HEK293T (cell line): ENCODE measurements at regions not wholly inside any gene's neighbourhood (a gene's known extent, or its start where the extent isn't known, plus 50 kb on each side); places are given as distances from the start of the nearest gene placed in this dataset.

ENCODE experiments used
- ARNT ChIP-seq: fragments of 450-650 bp; IDR thresholded peaks from 2 replicates; pipeline ENCODE4 v1.6.1; 2017; ENCODE audit warnings: mild to moderate bottlenecking
- BHLHE40 ChIP-seq: fragments of 450-650 bp; IDR thresholded peaks from 2 replicates; pipeline ENCODE4 v1.6.1; 2016; ENCODE audit warnings: mild to moderate bottlenecking, moderate library complexity, borderline replicate concordance
- ELF4 ChIP-seq: fragments of 450-650 bp; IDR thresholded peaks from 2 replicates; pipeline ENCODE4 v1.6.1; 2017; ENCODE audit warnings: antibody characterized with exemption
- FOXM1 ChIP-seq: fragments of 450-650 bp; IDR thresholded peaks from 2 replicates; pipeline ENCODE4 v1.6.1; 2017; ENCODE audit warnings: mild to moderate bottlenecking, borderline replicate concordance
- LEF1 ChIP-seq: fragments of 450-650 bp; IDR thresholded peaks from 2 replicates; pipeline ENCODE4 v1.6.1; 2017; ENCODE audit warnings: mild to moderate bottlenecking, borderline replicate concordance
- NFRKB ChIP-seq: fragments of 450-650 bp; IDR thresholded peaks from 2 replicates; pipeline ENCODE4 v1.6.1; 2016; ENCODE audit warnings: mild to moderate bottlenecking, moderate library complexity
- SP1 ChIP-seq: fragments of 450-650 bp; IDR thresholded peaks from 2 replicates; pipeline ENCODE4 v1.6.1; 2017
- ZNF384 ChIP-seq: fragments of 450-650 bp; IDR thresholded peaks from 2 replicates; pipeline ENCODE4 v1.6.1; 2016
- TF ChIP-seq, protein P1 (sequence below): fragments of 450-650 bp; IDR thresholded peaks from 2 replicates; pipeline ENCODE4 v1.6.1; 2016

- TF ChIP-seq FOXM1 (no peak), ZNF384 (no peak), SP1 (no peak), NFRKB (no peak), ELF4 (no peak), LEF1 (no peak), BHLHE40 (no peak), ARNT (no peak)
- TF ChIP-seq, protein P1, sequence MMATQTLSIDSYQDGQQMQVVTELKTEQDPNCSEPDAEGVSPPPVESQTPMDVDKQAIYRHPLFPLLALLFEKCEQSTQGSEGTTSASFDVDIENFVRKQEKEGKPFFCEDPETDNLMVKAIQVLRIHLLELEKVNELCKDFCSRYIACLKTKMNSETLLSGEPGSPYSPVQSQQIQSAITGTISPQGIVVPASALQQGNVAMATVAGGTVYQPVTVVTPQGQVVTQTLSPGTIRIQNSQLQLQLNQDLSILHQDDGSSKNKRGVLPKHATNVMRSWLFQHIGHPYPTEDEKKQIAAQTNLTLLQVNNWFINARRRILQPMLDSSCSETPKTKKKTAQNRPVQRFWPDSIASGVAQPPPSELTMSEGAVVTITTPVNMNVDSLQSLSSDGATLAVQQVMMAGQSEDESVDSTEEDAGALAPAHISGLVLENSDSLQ = no peak
Observed at GRCh38 chr12:124627956-124628355, 60.5 kb upstream of the NCOR2 start.
